ENCODE measurements at regions not wholly inside any gene's neighbourhood (a gene's known extent, or its start where the extent isn't known, plus 50 kb on each side); places are given as distances from the start of the nearest gene placed in this dataset.

GRCh38 chr17:34141590-34141989 lies 113.5 kb upstream of the CCL2 start:
- TF ChIP-seq OSR1 (CRISPR knock-in tag; IDR thresholded peaks at IDR 0.05): no peak
- no peak for TF ChIP-seq BACH2 (CRISPR knock-in tag; IDR thresholded peaks at IDR 0.05; ENCODE audit: borderline replicate concordance)
- TF ChIP-seq ARNTL (CRISPR knock-in tag; IDR thresholded peaks at IDR 0.05; ENCODE audit: borderline replicate concordance, low read depth): no peak
- no peak for TF ChIP-seq TSHZ2 (CRISPR knock-in tag; IDR thresholded peaks at IDR 0.05)
- TF ChIP-seq ISL1 (CRISPR knock-in tag; IDR thresholded peaks at IDR 0.05): no peak
- no peak for TF ChIP-seq GLIS3 (CRISPR knock-in tag; IDR thresholded peaks at IDR 0.05)
- no peak for TF ChIP-seq CSDC2 (CRISPR knock-in tag; IDR thresholded peaks at IDR 0.05)
- TF ChIP-seq TCF4 (CRISPR knock-in tag; IDR thresholded peaks at IDR 0.05; ENCODE audit: borderline replicate concordance): no peak
- no peak for TF ChIP-seq ESRRG (CRISPR knock-in tag; IDR thresholded peaks at IDR 0.05)
- TF ChIP-seq TOX (CRISPR knock-in tag; IDR thresholded peaks at IDR 0.05; ENCODE audit: borderline replicate concordance): no peak
- TF ChIP-seq SNAI2 (CRISPR knock-in tag; IDR thresholded peaks at IDR 0.05): no peak
- TF ChIP-seq PPARA (CRISPR knock-in tag; IDR thresholded peaks at IDR 0.05; ENCODE audit: borderline replicate concordance): no peak
- no peak for TF ChIP-seq POU6F1 (CRISPR knock-in tag; IDR thresholded peaks at IDR 0.05; ENCODE audit: borderline replicate concordance, low read depth)
- no peak for ATAC-seq

GRCh38 chr17:34143430-34143829 lies 111.7 kb upstream of the CCL2 start:
- no peak for ATAC-seq
- no peak for TF ChIP-seq ZFP30 (CRISPR knock-in tag; IDR thresholded peaks at IDR 0.05)
- no peak for TF ChIP-seq RARB (CRISPR knock-in tag; IDR thresholded peaks at IDR 0.05)
- TF ChIP-seq ZNF565 (CRISPR knock-in tag; conservative IDR thresholded peaks at IDR 0.05; ENCODE audit: low read depth): no peak
- no peak for TF ChIP-seq SNAI2 (CRISPR knock-in tag; IDR thresholded peaks at IDR 0.05)
- no peak for TF ChIP-seq PPARA (CRISPR knock-in tag; IDR thresholded peaks at IDR 0.05; ENCODE audit: borderline replicate concordance)
- TF ChIP-seq ARNTL (CRISPR knock-in tag; IDR thresholded peaks at IDR 0.05; ENCODE audit: borderline replicate concordance, low read depth): no peak
- TF ChIP-seq ZC3H10 (CRISPR knock-in tag; IDR thresholded peaks at IDR 0.05): no peak
- TF ChIP-seq ZNF8 (CRISPR knock-in tag; IDR thresholded peaks at IDR 0.05): no peak

GRCh38 chr17:34146440-34147043 lies 108.5 kb upstream of the CCL2 start:
- ATAC-seq: peak; percentile 53; the same call in 1 of the 3 replicates
- no peak for TF ChIP-seq PATZ1 (CRISPR knock-in tag; IDR thresholded peaks at IDR 0.05; ENCODE audit: borderline replicate concordance)
- TF ChIP-seq ISL1 (CRISPR knock-in tag; IDR thresholded peaks at IDR 0.05): no peak
- TF ChIP-seq ARNTL (CRISPR knock-in tag; IDR thresholded peaks at IDR 0.05; ENCODE audit: borderline replicate concordance, low read depth): no peak
- no peak for TF ChIP-seq ZNF8 (CRISPR knock-in tag; IDR thresholded peaks at IDR 0.05)
- no peak for TF ChIP-seq TOX (CRISPR knock-in tag; IDR thresholded peaks at IDR 0.05; ENCODE audit: borderline replicate concordance)
- no peak for TF ChIP-seq POU6F1 (CRISPR knock-in tag; IDR thresholded peaks at IDR 0.05; ENCODE audit: borderline replicate concordance, low read depth)
- no peak for TF ChIP-seq GLIS3 (CRISPR knock-in tag; IDR thresholded peaks at IDR 0.05)
- no peak for TF ChIP-seq ZNF565 (CRISPR knock-in tag; conservative IDR thresholded peaks at IDR 0.05; ENCODE audit: low read depth)
- no peak for TF ChIP-seq ESRRG (CRISPR knock-in tag; IDR thresholded peaks at IDR 0.05)
- no peak for TF ChIP-seq PPARA (CRISPR knock-in tag; IDR thresholded peaks at IDR 0.05; ENCODE audit: borderline replicate concordance)
- TF ChIP-seq OSR1 (CRISPR knock-in tag; IDR thresholded peaks at IDR 0.05): no peak
- TF ChIP-seq RARB (CRISPR knock-in tag; IDR thresholded peaks at IDR 0.05): no peak
- TF ChIP-seq SNAI2 (CRISPR knock-in tag; IDR thresholded peaks at IDR 0.05): no peak
